GM23248 (cell line): ENCODE measurements at regions not wholly inside any gene's neighbourhood (a gene's known extent, or its start where the extent isn't known, plus 50 kb on each side); places are given as distances from the start of the nearest gene placed in this dataset.
A peak's percentile ranks its signal among the peaks of the same experiment; 100 is the strongest.

Experiments used
- DNase-seq: peaks from one replicate; pipeline ENCODE4 v3.0.0-alpha.2; 2015
- H2AFZ ChIP-seq: fragments of 200-600 bp; sonication (generic); 2 replicates; pipeline ENCODE4 v1.6.1; 2016; ENCODE audit warnings: antibody characterized with exemption
- H3F3A ChIP-seq: fragments of 200-600 bp; sonication (generic); 2 replicates; pipeline ENCODE4 v1.6.1; 2016; ENCODE audit warnings: mild to moderate bottlenecking, antibody characterized with exemption, mixed run types; ENCODE audit not compliant: insufficient read depth
- H3K27ac ChIP-seq: fragments of 200-600 bp; sonication (generic); 2 replicates; pipeline ENCODE4 v1.5.1; 2016; ENCODE audit warnings: mild to moderate bottlenecking
- H3K27me3 ChIP-seq: fragments of 200-600 bp; sonication (generic); replicated peaks from 2 replicates; pipeline ENCODE4 v1.6.1; 2016; ENCODE audit warnings: mild to moderate bottlenecking; ENCODE audit not compliant: insufficient read depth
- H3K36me3 ChIP-seq: fragments of 200-600 bp; sonication (generic); 2 replicates; pipeline ENCODE4 v1.6.1; 2016; ENCODE audit warnings: low read depth, mild to moderate bottlenecking
- H3K4me1 ChIP-seq: fragments of 200-600 bp; sonication (generic); 2 replicates; pipeline ENCODE4 v1.6.1; 2016; ENCODE audit warnings: mild to moderate bottlenecking; ENCODE audit not compliant: insufficient read depth
- H3K4me2 ChIP-seq: fragments of 200-600 bp; sonication (generic); one replicate; pipeline ENCODE4 v1.6.1; 2016; ENCODE audit warnings: mild to moderate bottlenecking; ENCODE audit not compliant: unreplicated experiment
- H3K4me3 ChIP-seq: fragments of 200-600 bp; sonication (generic); 2 replicates; pipeline ENCODE4 v1.5.1; 2016; ENCODE audit warnings: mild to moderate bottlenecking
- H3K79me2 ChIP-seq: fragments of 200-600 bp; sonication (generic); 2 replicates; pipeline ENCODE4 v1.6.1; 2016; ENCODE audit warnings: mild to moderate bottlenecking; ENCODE audit not compliant: insufficient read depth
- H3K9ac ChIP-seq: fragments of 200-600 bp; sonication (generic); 2 replicates; pipeline ENCODE4 v1.6.1; 2016; ENCODE audit warnings: mild to moderate bottlenecking
- H3K9me2 ChIP-seq: fragments of 200-600 bp; sonication (generic); 2 replicates; pipeline ENCODE4 v1.6.1; 2016; ENCODE audit warnings: mixed run types, mild to moderate bottlenecking, moderate library complexity; ENCODE audit not compliant: insufficient read depth
- H3K9me3 ChIP-seq: fragments of 200-600 bp; sonication (generic); one replicate; pipeline ENCODE4 v1.6.1; 2017; ENCODE audit warnings: low read depth
- H4K20me1 ChIP-seq: fragments of 200-600 bp; sonication (generic); 2 replicates; pipeline ENCODE4 v1.6.0; 2016; ENCODE audit not compliant: insufficient read depth
- EZH2 ChIP-seq: fragments of 200-600 bp; sonication (generic); IDR thresholded peaks from 2 replicates; pipeline ENCODE4 v1.6.1; 2018; ENCODE audit warnings: antibody characterized with exemption, mild to moderate bottlenecking; ENCODE audit not compliant: insufficient read depth, poor library complexity, severe bottlenecking
- EZH2phosphoT487 ChIP-seq: fragments of 200-600 bp; sonication (generic); IDR thresholded peaks from 2 replicates; pipeline ENCODE4 v1.6.1; 2018; ENCODE audit warnings: antibody characterized with exemption, moderate library complexity, mild to moderate bottlenecking, low read depth; ENCODE audit not compliant: insufficient read depth
- WGBS, 2 experiments: methylation state at CpG; one replicate each; pipeline ENCODE4 v1.1.6; 2015 to 2017; ENCODE audit warnings: low lambda C conversion rate in 2 of 2, low coverage in 1 of 2; ENCODE audit errors: missing lambda C conversion rate in 2 of 2; 5-methylcytosine and 5-hydroxymethylcytosine counted together
- in situ Hi-C: fragments of 300-500 bp; cut with MboI; formaldehyde crosslinking; loops from 2 replicates; pipeline ENCODE4 v1.15.0; 2020

GRCh38 chr3:105999856-106000255, 131.0 kb upstream of the CBLB start:
- in situ Hi-C loops: no loop called here
- peaks cover 16% of the 10 kb centered on the region for H3F3A ChIP-seq
- no peaks in the 10 kb centered on the region for H3K27me3 ChIP-seq
- no peak overlapping the region for H3K4me3 ChIP-seq
- peaks cover 14% of the 10 kb centered on the region for H3K4me1 ChIP-seq
- no peak for DNase-seq
- no peaks in the 10 kb centered on the region for H4K20me1 ChIP-seq
- no peak overlapping the region for H3K27ac ChIP-seq
- no peak overlapping the region for H3K9ac ChIP-seq
- H3K9me2 ChIP-seq: no peaks in the 10 kb centered on the region
- H3K4me2 ChIP-seq: no peak overlapping the region
- H3K79me2 ChIP-seq: no peaks in the 10 kb centered on the region
- TF ChIP-seq EZH2phosphoT487: no peak
- no peak for TF ChIP-seq EZH2
- H3K9me3 ChIP-seq: no peaks in the 10 kb centered on the region
- H2AFZ ChIP-seq: no peak overlapping the region
- H3K36me3 ChIP-seq: no peaks in the 10 kb centered on the region

- H4K20me1 ChIP-seq: no peaks in the 10 kb centered on the region
- H2AFZ ChIP-seq: no peak overlapping the region
- H3K79me2 ChIP-seq: no peaks in the 10 kb centered on the region
- no peak for TF ChIP-seq EZH2
- TF ChIP-seq EZH2phosphoT487: no peak
- H3K9me2 ChIP-seq: no peaks in the 10 kb centered on the region
- 92 to 95% methylated on average over 4 of the region's 4 CpGs for WGBS, 2 experiments
- H3K9ac ChIP-seq: no peak overlapping the region
- H3K27me3 ChIP-seq: no peaks in the 10 kb centered on the region
- peaks cover 31% of the 10 kb centered on the region for H3F3A ChIP-seq
- no peaks in the 10 kb centered on the region for H3K36me3 ChIP-seq
- H3K9me3 ChIP-seq: no peaks in the 10 kb centered on the region
- no peak overlapping the region for H3K4me3 ChIP-seq
- in situ Hi-C loops: no loop called here
- no peak overlapping the region for H3K4me2 ChIP-seq
- DNase-seq: no peak
- no peak overlapping the region for H3K27ac ChIP-seq
- peaks cover 29% of the 10 kb centered on the region for H3K4me1 ChIP-seq
These were observed 133.1 kb upstream of the CBLB start for GRCh38 chr3:106001923-106002322.

- Histone ChIP-seq H3K9me3 (no peaks in the 10 kb centered on the region), H3K27me3 (no peaks in the 10 kb centered on the region), H3K9ac (no peak overlapping the region), H3K79me2 (no peaks in the 10 kb centered on the region), H3K4me3 (no peak overlapping the region), H3F3A (peaks cover 21% of the 10 kb centered on the region), H3K9me2 (no peaks in the 10 kb centered on the region), H4K20me1 (no peaks in the 10 kb centered on the region), H2AFZ (peak overlapping the region; percentile 7; the same call in 1 of the 2 replicates), H3K36me3 (no peaks in the 10 kb centered on the region), H3K27ac (no peak overlapping the region; the same call in 1 of the 2 replicates), H3K4me1 (peaks cover 18% of the 10 kb centered on the region), H3K4me2 (no peak overlapping the region)
- 79 to 82% methylated on average over 5 of the region's 5 CpGs for WGBS, 2 experiments
- TF ChIP-seq EZH2phosphoT487 (no peak), EZH2 (no peak)
- peak; percentile 13 for DNase-seq
- in situ Hi-C loops: no loop called here
These were observed 135.4 kb upstream of the CBLB start for GRCh38 chr3:106004137-106004681.

GRCh38 chr3:106004826-106005225, 136.0 kb upstream of the CBLB start:
- no peak for TF ChIP-seq EZH2phosphoT487
- TF ChIP-seq EZH2: no peak
- Histone ChIP-seq H2AFZ (no peak overlapping the region), H3K9me2 (no peaks in the 10 kb centered on the region), H3K27ac (no peak overlapping the region; the same call in 1 of the 2 replicates), H3K36me3 (no peaks in the 10 kb centered on the region), H3K4me1 (peaks cover 18% of the 10 kb centered on the region), H3K4me3 (no peak overlapping the region), H3K79me2 (no peaks in the 10 kb centered on the region), H3K4me2 (no peak overlapping the region), H4K20me1 (no peaks in the 10 kb centered on the region), H3F3A (peaks cover 18% of the 10 kb centered on the region), H3K9me3 (no peaks in the 10 kb centered on the region), H3K9ac (no peak overlapping the region), H3K27me3 (no peaks in the 10 kb centered on the region)
- in situ Hi-C loops: no loop called here
- no peak for DNase-seq
- 94 to 96% methylated on average over 3 of the region's 3 CpGs for WGBS, 2 experiments

GRCh38 chr3:106006001-106006400, 137.2 kb upstream of the CBLB start:
- DNase-seq: peak; percentile 93
- in situ Hi-C loops: no loop called here
- Histone ChIP-seq H3F3A (peaks cover 18% of the 10 kb centered on the region), H3K27ac (peak overlapping the region; percentile 71), H2AFZ (no peak overlapping the region), H3K79me2 (no peaks in the 10 kb centered on the region), H3K9me3 (no peaks in the 10 kb centered on the region), H3K36me3 (no peaks in the 10 kb centered on the region), H3K9ac (no peak overlapping the region), H4K20me1 (no peaks in the 10 kb centered on the region), H3K27me3 (no peaks in the 10 kb centered on the region), H3K9me2 (no peaks in the 10 kb centered on the region), H3K4me3 (no peak overlapping the region), H3K4me2 (peak overlapping the region; percentile 26), H3K4me1 (peaks cover 18% of the 10 kb centered on the region)
- TF ChIP-seq EZH2phosphoT487: no peak
- no peak for TF ChIP-seq EZH2
- WGBS, 2 experiments: 7 to 8% methylated on average over 5 of the region's 5 CpGs
